Motor neuron (in vitro differentiated cells): ENCODE measurements at regions not wholly inside any gene's neighbourhood (a gene's known extent, or its start where the extent isn't known, plus 50 kb on each side); places are given as distances from the start of the nearest gene placed in this dataset.

ENCODE experiments used
- ATAC-seq, 8 experiments: fragments of 200-7000 bp; cut with Tn5 transposase; replicated peaks in 6 of 8; 2 replicates each; pipeline ENCODE4 v1.8.0; 2021; ENCODE audit warnings: mild to moderate bottlenecking in 8 of 8, moderate library complexity in 8 of 8
- H3K27ac ChIP-seq, 2 donors: fragments of 250-450 bp; sonication (Bioruptor Pico); 2 replicates each; pipeline ENCODE4 v1.9.0; 2021; ENCODE audit warnings: antibody characterized with exemption in 2 of 2, mild to moderate bottlenecking in 2 of 2, moderate library complexity in 1 of 2
- H3K4me1 ChIP-seq, 2 donors: fragments of 250-450 bp; sonication (Bioruptor Pico); replicated peaks in 1 of 2; 2 replicates each; pipeline ENCODE4 v1.6.1; 2021; ENCODE audit warnings: antibody characterized with exemption in 2 of 2, mild to moderate bottlenecking in 2 of 2, moderate library complexity in 1 of 2
- H3K4me3 ChIP-seq, 5 donors: fragments of 250-450 bp; sonication (Bioruptor Pico); 2 replicates each; pipeline ENCODE4 v1.9.0; 2021; ENCODE audit warnings: antibody characterized with exemption in 5 of 5, mild to moderate bottlenecking in 5 of 5, moderate library complexity in 4 of 5
- WGBS, 10 experiments: fragments of 450-650 bp; shearing (Covaris generic); methylation state at CpG; one replicate each; pipeline ENCODE4 v1.0.0; 2022; 5-methylcytosine and 5-hydroxymethylcytosine counted together
- in situ Hi-C, 9 experiments: fragments of 400-800 bp; cut with MboI; loops; one replicate each; pipeline ENCODE4 v1.15.0; 2021; ENCODE audit warnings: low sequenced_read_pairs in 9 of 9, low pct_unique_long_range_greater_than_20kb in 2 of 9; ENCODE audit not compliant: unreplicated experiment in 9 of 9

GRCh38 chr22:44586351-44586990 lies 88.4 kb upstream of the RTL6 start:
- 54 to 60% (median 56%) methylated on average over 1 to 3 of the region's 18 CpGs; no CpG with 5 or more reads in 6 of the 10 experiments for WGBS, 10 experiments
- H3K27ac ChIP-seq, result no peak overlapping the region
- H3K4me1 ChIP-seq, result peaks cover 4 to 20% of the 10 kb centered on the region in 2 donors
- H3K4me3 ChIP-seq, result no peak overlapping the region
- in situ Hi-C loops, result no loop called here
- ATAC-seq, result peak in 2 of 8 experiments; percentile 2 to 4

DNA sequence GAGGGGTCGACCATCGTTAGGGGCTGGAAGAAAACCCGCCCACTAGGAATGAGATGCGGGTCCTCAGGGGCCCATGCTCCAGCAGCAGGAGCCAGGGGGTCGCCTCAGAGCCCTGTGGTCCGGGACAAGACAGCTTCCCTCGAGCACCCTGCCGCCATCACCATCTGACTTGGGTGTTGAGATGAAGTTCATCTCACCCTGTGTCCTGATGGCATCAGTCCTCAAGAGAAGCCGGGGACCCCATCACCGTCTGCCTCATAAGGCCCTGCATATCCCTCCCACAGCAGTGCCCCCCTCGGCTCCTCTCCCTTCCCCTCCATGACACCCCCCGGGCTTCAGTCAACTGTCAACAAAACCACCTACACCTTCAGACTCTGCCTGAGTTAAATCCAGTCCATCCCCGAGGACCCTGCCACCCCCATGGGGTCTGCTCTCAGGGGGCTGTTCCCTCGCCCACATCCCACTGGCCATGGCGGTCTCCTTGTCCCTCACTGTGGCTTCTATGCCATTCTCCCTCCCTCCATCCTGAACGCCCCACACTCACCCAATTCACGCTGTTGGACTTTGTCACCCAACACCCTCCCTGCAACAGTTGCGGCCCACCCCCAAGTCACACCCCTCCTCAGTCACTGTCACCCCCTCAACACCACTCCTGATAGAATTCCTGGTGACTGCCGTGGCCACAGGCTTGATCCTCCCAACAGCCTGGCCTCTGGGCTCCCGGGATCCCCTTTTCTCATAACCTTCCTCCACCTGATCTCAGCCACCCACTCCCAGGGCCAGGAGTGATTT lies 87.7 kb upstream of the RTL6 start:
- in situ Hi-C loops, result no loop called here
- no peak overlapping the region for H3K4me3 ChIP-seq
- ATAC-seq, result no peak
- no peak overlapping the region for H3K27ac ChIP-seq
- WGBS, 10 experiments, result 48 to 87% (median 79%) methylated on average over 1 to 7 of the region's 20 CpGs; no CpG with 5 or more reads in 5 of the 10 experiments
- H3K4me1 ChIP-seq, result peaks cover 4 to 20% of the 10 kb centered on the region in 2 donors

DNA sequence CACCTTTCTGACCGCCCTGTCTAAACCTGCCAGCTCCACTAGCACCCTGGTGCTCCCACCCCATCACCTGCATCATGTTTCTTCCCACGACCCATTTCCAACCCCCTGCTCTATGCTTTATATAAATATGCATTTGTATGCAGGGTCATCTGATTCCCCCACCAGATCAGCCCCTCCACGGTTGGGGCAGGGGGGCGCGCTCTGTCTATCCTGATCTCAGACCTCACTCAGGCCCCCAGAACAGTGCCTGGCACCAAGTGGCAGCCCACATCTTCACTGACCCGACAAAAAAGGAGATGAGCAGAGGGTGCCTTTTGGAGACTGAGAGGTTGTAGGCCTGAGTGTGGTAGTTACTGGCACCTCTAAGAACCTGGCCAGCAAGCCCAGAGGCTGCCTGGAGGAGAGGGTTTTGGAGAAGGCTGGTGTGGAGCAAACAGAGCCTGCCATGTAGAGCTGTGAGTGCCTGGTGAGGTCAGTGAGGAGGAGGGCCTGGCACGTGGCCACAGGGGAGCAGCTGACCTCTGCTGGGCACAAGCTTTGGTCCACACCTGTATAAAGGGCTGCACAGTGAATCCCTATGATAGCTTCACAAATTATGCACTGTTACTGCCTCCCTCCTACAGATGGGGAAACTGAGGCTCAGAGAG lies 86.3 kb upstream of the RTL6 start:
- Histone ChIP-seq H3K4me1 (peaks cover 4 to 20% of the 10 kb centered on the region in 2 donors), H3K27ac (no peak overlapping the region), H3K4me3 (no peak overlapping the region)
- in situ Hi-C loops, result no loop called here
- WGBS, 10 experiments, result 38 to 80% (median 67%) methylated on average over 1 to 3 of the region's 7 CpGs; no CpG with 5 or more reads in 5 of the 10 experiments
- no peak for ATAC-seq

- 95% methylated on average over 4 of the region's 12 CpGs; no CpG with 5 or more reads in 9 of the 10 experiments for WGBS, 10 experiments
- no peak overlapping the region for H3K27ac ChIP-seq
- peak in 1 of 8 experiments; percentile 5 for ATAC-seq
- H3K4me1 ChIP-seq, result peaks cover 4 to 20% of the 10 kb centered on the region in 2 donors
- H3K4me3 ChIP-seq, result no peak overlapping the region
- in situ Hi-C loops, result no loop called here
Measured at GRCh38 chr22:44583854-44584253, 85.8 kb upstream of the RTL6 start.

- Histone ChIP-seq H3K4me1 (peaks cover 4 to 20% of the 10 kb centered on the region in 2 donors), H3K4me3 (no peak overlapping the region), H3K27ac (no peak overlapping the region)
- in situ Hi-C loops, result no loop called here
- ATAC-seq, result peak in 7 of 8 experiments; percentile 46 to 86 (median 76)
- 0 to 80% (median 49%) methylated on average over 1 to 8 of the region's 15 CpGs; no CpG with 5 or more reads in 4 of the 10 experiments for WGBS, 10 experiments
Measured at GRCh38 chr22:44583061-44583760, 85.2 kb upstream of the RTL6 start.

DNA sequence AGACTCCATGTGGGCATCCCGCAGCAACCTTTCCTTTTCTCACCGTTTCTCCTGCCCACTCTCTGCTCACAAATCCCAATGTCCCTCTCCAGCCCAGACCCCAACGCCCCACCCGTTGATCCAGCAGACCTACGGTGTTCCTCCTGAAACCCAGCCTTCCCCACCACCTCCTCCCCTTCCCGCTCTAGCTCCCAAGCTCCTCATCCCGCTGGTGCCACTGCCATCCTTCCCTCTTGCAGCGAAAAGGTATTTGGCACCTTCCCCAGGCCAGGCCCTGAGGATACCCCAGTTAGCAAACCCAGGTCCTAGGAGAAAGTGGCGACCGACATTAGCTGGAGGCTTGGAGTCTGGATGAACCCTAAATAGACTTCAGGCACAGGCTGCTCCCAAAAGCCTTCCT lies 84.0 kb upstream of the RTL6 start:
- Histone ChIP-seq H3K4me3 (no peak overlapping the region), H3K4me1 (peaks cover 4 to 15% of the 10 kb centered on the region in 2 donors), H3K27ac (no peak overlapping the region)
- in situ Hi-C loops, result no loop called here
- WGBS, 10 experiments, result 80 to 100% (median 88%) methylated on average over 1 to 3 of the region's 10 CpGs; no CpG with 5 or more reads in 7 of the 10 experiments
- no peak for ATAC-seq

DNA sequence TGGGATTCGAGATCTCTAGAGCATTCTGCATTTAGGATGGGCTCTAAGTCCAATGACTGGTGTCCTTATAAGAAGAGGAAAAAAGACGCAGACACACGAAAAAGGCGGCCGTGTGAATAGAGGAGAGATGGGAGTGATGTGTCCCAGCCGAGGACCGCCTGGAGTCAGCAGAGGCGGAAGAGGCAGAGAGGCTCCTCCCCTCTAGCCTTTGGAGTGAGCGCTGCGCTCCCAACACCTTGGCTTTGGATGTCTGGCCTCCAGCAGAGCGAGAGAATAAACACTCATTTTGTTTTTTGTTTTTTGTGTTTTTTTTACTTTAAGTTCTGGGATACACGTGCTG lies 83.0 kb upstream of the RTL6 start:
- Histone ChIP-seq H3K4me3 (no peak overlapping the region), H3K4me1 (peaks cover 0 to 7% of the 10 kb centered on the region in 2 donors), H3K27ac (no peak overlapping the region)
- WGBS, 10 experiments, result 64 to 100% (median 81%) methylated on average over 1 to 9 of the region's 12 CpGs; no CpG with 5 or more reads in 1 of the 10 experiments
- peak in 1 of 8 experiments; percentile 23 for ATAC-seq
- in situ Hi-C loops, result no loop called here

- Histone ChIP-seq H3K27ac (no peak overlapping the region), H3K4me3 (no peak overlapping the region), H3K4me1 (peaks cover 0 to 7% of the 10 kb centered on the region in 2 donors)
- WGBS, 10 experiments, result 47 to 89% (median 66%) methylated on average over 3 to 12 of the region's 22 CpGs; no CpG with 5 or more reads in 1 of the 10 experiments
- in situ Hi-C loops, result no loop called here
- no peak for ATAC-seq
Measured at GRCh38 chr22:44580176-44581095, 82.4 kb upstream of the RTL6 start.

GRCh38 chr22:44578516-44579230 lies 80.6 kb upstream of the RTL6 start:
- 41 to 97% (median 82%) methylated on average over 4 to 8 of the region's 10 CpGs; no CpG with 5 or more reads in 5 of the 10 experiments for WGBS, 10 experiments
- ATAC-seq, result no peak
- Histone ChIP-seq H3K4me1 (peaks cover 13 to 20% of the 10 kb centered on the region in 2 donors), H3K4me3 (no peak overlapping the region), H3K27ac (no peak overlapping the region)
- in situ Hi-C loops, result no loop called here

- peaks cover 13 to 14% of the 10 kb centered on the region in 2 donors for H3K4me1 ChIP-seq
- in situ Hi-C loops, result no loop called here
- no peak overlapping the region for H3K27ac ChIP-seq
- no CpG with 5 or more reads among the region's 3 CpGs for WGBS, 10 experiments
- ATAC-seq, result no peak
- H3K4me3 ChIP-seq, result no peak overlapping the region
Measured at GRCh38 chr22:44578110-44578457, 80.1 kb upstream of the RTL6 start.

DNA sequence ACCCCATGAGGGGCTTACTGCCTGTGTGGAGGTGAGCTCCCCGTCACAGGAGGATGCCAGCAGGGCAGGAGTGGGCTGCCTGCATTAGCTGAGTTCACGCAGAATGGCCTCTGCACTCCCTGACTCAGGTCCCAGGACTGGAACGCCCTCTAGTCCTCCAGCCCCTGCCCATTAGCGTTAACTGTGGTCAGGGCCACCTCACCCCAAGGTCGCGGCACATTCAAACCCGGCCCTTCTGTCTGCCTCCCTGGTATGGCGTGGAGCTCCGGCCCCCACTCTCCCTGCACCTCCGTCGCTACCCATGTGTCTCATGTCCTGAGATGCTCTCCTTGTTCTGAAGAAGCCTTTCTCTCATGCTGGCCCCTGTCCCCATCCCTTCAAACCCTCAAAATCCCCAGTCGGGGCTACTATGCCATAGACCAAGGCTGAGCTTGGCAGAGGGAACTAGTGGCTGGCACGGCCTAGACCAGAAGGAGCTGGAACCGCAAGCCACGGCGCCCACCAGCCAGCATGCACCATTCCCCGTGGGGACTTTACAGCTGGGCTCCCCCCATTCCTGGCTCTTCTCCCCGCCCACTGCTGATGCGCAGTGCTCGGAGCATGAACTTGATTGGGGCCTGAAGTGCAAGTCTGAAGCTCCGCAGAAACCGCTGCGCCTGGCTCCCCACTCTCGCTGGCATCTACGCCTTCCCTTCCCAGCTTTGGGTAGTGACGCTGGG lies 79.5 kb upstream of the RTL6 start:
- in situ Hi-C loops, result no loop called here
- H3K4me1 ChIP-seq, result peaks cover 12 to 13% of the 10 kb centered on the region in 2 donors
- no peak for ATAC-seq
- H3K27ac ChIP-seq, result no peak overlapping the region
- 60 to 100% (median 94%) methylated on average over 1 to 6 of the region's 26 CpGs; no CpG with 5 or more reads in 5 of the 10 experiments for WGBS, 10 experiments
- no peak overlapping the region for H3K4me3 ChIP-seq
